ENCODE measurements at regions not wholly inside any gene's neighbourhood (a gene's known extent, or its start where the extent isn't known, plus 50 kb on each side); places are given as distances from the start of the nearest gene placed in this dataset.

DNA sequence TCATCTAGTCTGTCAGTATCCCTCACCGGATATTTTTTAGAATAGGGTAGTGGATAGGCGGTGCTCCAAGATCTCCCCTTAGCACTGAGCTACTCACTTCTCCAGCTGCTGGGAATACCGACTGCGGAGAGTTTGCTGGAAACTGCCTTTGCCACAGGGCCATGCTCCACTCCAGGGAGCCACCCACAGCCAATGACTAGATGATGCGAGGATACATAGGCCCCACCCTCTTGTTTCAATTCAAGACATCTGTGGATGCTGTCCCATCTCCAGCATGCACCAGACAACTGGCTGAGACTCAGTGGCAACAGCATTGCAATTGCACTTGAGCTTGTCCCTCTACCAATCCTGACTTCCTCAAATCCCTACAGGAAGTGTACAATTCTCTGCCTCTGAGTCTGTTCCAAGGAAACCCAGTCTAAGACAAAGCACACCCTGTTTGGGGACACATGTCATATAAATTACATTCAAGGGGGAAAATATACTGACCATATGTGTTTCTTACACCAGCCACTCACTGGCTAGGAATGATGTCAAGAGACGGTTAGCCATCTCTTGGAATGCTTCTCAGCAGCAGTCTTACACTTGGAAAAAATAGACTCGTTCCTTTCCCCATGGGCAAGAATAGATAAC, 312.6 kb upstream of the KIF2A start:
- TF ChIP-seq CTCF (IDR thresholded peaks at IDR 0.05; ENCODE audit: low read depth, low read length): no peak
- TF ChIP-seq POLR2A (IDR thresholded peaks at IDR 0.05; ENCODE audit: extremely low read depth, insufficient read length): no peak
- TF ChIP-seq, protein P1, sequence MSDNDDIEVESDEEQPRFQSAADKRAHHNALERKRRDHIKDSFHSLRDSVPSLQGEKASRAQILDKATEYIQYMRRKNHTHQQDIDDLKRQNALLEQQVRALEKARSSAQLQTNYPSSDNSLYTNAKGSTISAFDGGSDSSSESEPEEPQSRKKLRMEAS (IDR thresholded peaks at IDR 0.05; ENCODE audit: low read depth, low read length): no peak

Measured in NB4 (cell line).